HG03457 (cell line): ENCODE measurements at regions not wholly inside any gene's neighbourhood (a gene's known extent, or its start where the extent isn't known, plus 50 kb on each side); places are given as distances from the start of the nearest gene placed in this dataset.
"Not testable (repeated sequence)": the region's sequence is repeated elsewhere in the genome, so short reads cannot be mapped to it uniquely, and the experiment has no call there.

Experiments used
- ATAC-seq: cut with Tn5 transposase; IDR thresholded peaks from one replicate; pipeline ENCODE4 v1.9.1; 2021; ENCODE audit warnings: moderate number of reproducible peaks; ENCODE audit not compliant: unreplicated experiment

GRCh38 chr2:147041121-147041494, 803.7 kb upstream of the ACVR2A start:
- no peak for ATAC-seq

DNA sequence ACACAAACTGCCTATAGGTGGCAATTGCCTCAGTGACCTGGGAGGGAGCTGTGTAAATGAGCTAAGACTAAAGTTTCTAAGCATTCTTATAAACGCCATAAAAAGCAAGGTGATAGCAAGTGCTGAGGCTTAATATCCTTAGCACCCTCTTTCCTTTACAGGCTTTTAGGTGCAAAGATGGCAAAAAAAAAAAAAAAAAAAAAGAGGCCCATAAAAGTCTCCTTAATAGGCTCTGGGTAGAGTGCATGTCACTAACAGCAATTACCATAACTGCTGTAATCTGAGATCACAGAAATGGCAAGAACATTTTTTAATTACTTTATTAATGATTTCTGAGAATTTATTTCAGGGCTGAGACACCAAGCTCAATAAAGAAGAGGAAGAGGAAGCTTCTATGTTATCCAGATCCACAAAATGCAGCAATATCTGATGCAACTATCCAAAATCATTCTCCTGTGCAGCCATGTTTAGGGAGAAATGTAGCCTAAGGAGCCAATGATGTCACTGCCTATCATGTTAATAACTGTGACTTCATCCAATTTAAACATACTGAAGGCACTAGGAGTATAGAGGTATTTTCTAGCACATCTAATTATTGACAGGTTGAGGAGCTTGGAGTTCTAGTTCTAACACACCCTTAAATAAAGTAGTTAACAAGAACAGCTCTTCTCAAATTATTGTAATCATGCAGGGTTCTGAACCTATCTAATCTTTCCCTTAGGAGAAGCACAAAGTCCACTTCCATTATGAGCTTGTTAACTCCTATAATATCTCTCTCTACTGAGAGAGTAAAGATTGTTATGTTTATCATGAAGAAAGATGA, 804.3 kb upstream of the ACVR2A start:
- no peak for ATAC-seq

GRCh38 chr2:147037048-147037447, 807.8 kb upstream of the ACVR2A start:
- no peak for ATAC-seq

DNA sequence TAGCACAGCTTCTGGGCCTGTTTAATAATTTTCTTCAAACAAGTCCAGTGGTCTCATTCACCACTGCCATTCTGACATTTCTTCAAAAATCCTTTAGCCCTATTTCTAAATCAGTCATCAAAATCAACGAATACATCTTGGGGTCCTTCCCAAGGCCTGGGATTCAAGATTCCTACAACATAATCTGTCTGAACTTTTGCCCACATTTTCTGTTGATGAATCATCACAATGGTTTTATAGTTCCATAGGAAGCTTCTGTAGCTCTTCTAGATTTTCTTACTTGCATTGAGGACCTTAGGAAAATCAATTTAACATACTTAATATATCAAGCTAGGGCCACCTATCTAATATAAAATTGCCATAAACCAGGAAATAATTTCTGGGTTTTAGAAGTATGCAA, 811.8 kb upstream of the ACVR2A start:
- ATAC-seq = no peak

GRCh38 chr2:147031897-147032296, 812.9 kb upstream of the ACVR2A start:
- no peak for ATAC-seq

DNA sequence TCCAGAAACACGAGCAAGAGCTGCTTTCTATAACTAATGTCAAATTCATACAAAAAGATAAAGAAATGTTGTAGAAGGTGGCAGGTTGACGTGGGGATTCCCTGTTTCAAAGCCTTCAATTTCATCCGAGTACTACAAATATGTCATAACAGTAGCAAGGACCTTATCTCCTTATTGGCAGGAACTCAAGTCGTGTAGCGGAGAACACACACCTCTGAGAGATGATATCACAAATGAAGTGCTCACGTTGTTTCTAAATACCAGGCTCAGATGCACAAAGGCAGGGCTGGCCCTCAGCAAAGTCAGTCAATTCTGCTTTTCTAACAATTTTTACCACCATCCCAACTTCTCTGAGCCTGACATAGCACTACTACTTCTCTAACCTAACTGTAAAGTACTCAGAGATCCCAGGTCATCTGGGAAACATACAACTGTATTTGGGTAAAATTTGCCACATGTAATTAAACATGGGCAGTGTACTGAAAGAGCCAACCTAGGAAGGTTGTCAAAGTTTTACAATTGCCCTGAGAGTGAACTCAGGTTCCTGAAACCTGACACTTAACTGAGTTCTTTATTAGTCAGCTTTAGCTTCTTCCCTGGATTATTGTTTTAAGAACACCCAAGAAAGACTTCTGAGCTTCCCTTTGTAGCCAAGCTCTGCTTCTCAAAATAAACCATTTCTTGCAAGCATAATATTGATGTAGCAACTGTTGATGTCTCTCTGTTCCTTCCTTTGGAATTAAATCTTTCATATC, 813.7 kb upstream of the ACVR2A start:
- ATAC-seq = no peak

DNA sequence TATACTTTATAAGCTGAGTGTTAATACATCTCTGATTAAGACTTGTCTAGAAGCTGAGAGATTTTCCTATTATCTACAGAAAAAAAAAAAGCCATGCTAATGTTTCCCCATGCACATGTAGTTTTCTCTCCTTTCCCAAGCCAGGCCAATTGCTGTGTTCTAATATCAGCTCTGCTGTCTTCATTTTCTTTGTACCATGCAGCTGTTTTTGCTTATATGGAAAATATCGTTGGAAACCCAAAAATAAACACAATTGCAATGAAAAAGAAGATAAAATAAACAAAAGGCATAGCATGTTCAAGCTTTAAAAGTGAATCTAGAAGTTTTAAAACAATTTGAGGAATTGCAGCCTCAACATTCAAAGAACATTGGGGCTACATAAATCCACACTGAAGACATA, 817.4 kb upstream of the ACVR2A start:
- no peak for ATAC-seq

GRCh38 chr2:147026664-147027295, 818.0 kb upstream of the ACVR2A start:
- no peak for ATAC-seq

GRCh38 chr2:147025646-147026585, 818.9 kb upstream of the ACVR2A start:
- no peak for ATAC-seq

DNA sequence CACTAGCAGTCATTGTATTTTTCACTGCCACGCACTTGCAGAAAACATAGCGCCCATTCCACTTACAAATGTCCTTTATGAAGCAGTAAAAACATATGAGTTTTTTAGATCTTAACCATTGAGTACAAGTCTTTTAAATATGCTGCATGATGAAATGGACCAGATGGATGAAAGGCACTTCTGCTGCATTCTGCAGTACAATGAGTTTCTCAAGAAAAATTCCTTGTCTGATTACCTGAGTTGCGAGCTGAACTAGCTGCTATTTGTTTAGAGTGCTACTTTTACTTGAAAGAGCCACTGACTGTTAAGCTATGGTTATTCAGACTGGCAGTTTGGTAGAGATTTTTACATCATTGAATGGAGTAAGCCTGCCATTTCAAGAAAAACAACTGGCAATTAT, 825.5 kb upstream of the ACVR2A start:
- no peak for ATAC-seq

DNA sequence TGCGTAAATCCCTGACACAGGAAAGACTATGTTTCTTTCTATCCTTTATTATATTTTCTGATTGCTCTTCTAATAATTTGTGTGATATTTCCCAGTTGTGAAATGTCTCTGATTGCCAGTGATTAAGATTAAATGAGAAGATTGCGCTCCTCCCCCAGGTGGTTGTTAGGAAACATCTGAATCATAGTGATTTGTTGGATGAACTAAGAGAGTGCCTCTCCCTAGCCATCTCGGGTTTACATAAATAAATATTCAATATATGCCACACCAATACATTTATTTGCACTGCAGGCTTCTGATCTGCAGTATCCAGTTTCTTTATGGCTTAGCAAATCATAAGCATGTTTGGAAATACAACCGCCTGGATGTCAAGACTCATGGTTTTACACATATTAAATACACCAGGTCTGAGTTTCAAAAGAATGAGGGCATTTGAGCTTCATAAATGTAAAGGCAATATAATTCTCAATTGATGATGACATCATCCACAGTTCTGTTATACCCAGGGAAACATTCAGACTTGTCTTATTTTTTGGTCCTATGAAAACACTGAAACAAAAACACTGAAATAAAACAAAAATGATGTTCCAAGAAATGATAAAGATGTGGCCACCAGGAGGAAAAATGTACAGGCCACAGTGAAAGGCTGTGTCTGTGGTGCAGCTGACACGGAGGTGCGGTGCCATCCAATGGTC, 826.7 kb upstream of the ACVR2A start:
- no peak for ATAC-seq

- no peak for ATAC-seq
These were observed 828.6 kb upstream of the ACVR2A start for GRCh38 chr2:147016181-147016580.

- no peak for ATAC-seq
These were observed 829.2 kb upstream of the ACVR2A start for GRCh38 chr2:147015591-147015990.

DNA sequence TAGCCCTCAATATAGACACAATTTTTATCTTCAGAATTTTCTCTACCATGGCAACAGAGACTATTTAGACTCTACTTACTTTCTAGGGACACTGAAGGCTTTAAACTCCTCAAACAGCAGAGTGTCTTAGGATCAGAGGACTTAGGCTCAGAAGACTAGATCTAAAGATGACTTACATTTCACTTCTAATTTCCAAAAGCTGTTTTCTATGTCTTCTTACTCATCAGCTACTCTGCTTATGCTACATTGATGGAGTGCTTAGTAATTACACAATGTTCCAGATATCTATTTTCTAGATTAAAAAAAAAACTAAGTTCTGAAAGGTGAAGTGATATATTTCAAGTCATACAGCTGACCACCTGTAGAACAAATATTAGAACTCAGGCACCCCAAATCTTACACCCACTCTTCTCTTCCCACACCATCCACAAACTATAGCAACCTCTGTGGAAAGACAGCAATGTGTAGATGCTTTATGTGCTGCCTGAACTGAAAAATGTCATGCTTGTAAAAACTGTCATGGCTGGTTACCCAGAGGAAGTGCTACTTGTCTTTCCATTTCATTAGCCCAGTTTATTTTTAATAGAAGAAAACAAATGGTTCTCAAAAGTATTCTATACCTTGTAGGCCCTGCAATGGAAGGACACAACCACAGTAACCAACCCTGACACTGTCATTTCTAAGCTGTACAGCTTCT, 831.0 kb upstream of the ACVR2A start:
- ATAC-seq = no peak

DNA sequence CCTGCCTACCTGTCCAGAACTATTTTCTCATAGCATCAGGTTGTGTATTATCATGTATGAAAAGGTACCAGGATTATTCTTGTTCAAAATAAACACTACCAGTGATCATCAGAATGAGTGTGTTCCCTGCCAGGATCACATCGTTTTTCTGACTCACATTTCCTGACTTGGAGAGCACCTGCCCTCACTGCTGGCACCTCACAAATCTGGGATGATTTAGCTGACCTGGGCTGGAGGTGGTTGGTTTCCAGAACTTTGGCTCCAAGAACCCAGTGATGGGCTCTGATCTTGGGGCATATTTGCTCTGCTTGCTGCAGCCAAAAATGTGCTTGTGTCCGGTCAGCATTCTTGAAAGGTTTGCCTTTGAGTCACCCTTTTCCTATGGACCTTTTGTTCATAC, 836.3 kb upstream of the ACVR2A start:
- ATAC-seq = no peak

GRCh38 chr2:147006736-147007141, 838.1 kb upstream of the ACVR2A start:
- no peak for ATAC-seq

GRCh38 chr2:147003081-147003480, 841.7 kb upstream of the ACVR2A start:
- no peak for ATAC-seq

- ATAC-seq = no peak
These were observed 842.6 kb upstream of the ACVR2A start for GRCh38 chr2:147002256-147002655.

DNA sequence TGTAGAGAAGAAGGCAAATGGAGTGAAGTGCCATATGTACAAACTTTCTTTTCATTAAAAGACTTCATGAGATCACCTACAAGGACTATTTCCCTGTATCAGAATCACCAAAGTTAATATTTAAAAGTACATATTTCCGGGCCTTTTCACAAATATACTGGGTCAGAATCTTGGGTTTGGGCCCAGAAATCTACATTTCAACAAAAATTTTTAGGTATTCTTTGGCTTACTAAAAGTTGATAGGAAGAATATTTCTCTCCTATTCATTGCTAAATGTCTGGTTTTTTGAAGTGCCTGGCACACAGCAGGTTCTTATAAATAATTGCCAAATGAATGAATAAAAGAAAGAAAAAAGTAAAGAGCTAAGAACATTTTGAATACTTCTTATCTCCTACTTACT, 843.8 kb upstream of the ACVR2A start:
- no peak for ATAC-seq

DNA sequence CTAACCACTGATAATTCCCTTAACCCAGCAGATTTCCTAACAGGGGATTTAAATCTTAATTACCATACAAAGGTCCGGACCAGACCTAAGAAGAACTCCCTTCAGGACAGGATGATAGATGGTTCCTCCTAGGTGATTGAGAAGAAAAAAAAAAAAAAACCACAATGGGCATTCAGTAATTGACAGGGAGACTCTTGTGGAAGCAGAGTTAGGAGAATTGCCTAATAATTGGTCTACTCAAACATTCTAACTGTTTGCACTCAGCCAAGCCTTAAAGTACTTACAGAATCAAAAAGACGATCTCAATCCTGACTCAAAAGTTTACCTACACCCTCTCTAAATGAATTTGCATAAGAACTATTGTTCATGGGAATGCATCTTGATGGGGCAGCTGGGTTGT, 844.7 kb upstream of the ACVR2A start:
- not testable (repeated sequence) for ATAC-seq
